HFFc6 (cell line): ENCODE measurements at regions not wholly inside any gene's neighbourhood (a gene's known extent, or its start where the extent isn't known, plus 50 kb on each side); places are given as distances from the start of the nearest gene placed in this dataset.

Experiments
- DNase-seq: peaks from one replicate; pipeline ENCODE4 v3.0.0-alpha.2; 2018
- H3K27ac Mint-ChIP-seq: 2 replicates; pipeline ENCODE4 v1.8.0; 2020; ENCODE audit warnings: mild to moderate bottlenecking, mixed read lengths
- H3K27me3 Mint-ChIP-seq: 2 replicates; pipeline ENCODE4 v1.8.0; 2021; ENCODE audit warnings: mild to moderate bottlenecking, moderate library complexity, mixed read lengths; ENCODE audit not compliant: insufficient read depth
- H3K36me3 Mint-ChIP-seq: 2 replicates; pipeline ENCODE4 v1.8.0; 2021; ENCODE audit warnings: low read depth, mixed read lengths
- H3K4me1 Mint-ChIP-seq: 2 replicates; pipeline ENCODE4 v1.8.0; 2020; ENCODE audit warnings: low read depth, mixed read lengths
- H3K4me3 Mint-ChIP-seq: 2 replicates; pipeline ENCODE4 v1.8.0; 2020; ENCODE audit warnings: mild to moderate bottlenecking, moderate library complexity, mixed read lengths
- H3K9me3 Mint-ChIP-seq: 2 replicates; pipeline ENCODE4 v1.8.0; 2020; ENCODE audit warnings: mild to moderate bottlenecking, mixed read lengths
- TF ChIP-seq, protein P1 (sequence below): fragments of 200-600 bp; sonication (generic); IDR thresholded peaks from 2 replicates; pipeline ENCODE4 v1.5.0; 2021; ENCODE audit warnings: antibody characterized with exemption, mild to moderate bottlenecking

- H3K4me1 Mint-ChIP-seq, result no peaks in the 10 kb centered on the region
- no peak overlapping the region for H3K27ac Mint-ChIP-seq
- peaks cover 30% of the 10 kb centered on the region for H3K9me3 Mint-ChIP-seq
- H3K27me3 Mint-ChIP-seq, result no peaks in the 10 kb centered on the region; the same call in 1 of the 2 replicates
- no peak overlapping the region for H3K4me3 Mint-ChIP-seq
- no peak for DNase-seq
- H3K36me3 Mint-ChIP-seq, result no peaks in the 10 kb centered on the region
- TF ChIP-seq, protein P1, sequence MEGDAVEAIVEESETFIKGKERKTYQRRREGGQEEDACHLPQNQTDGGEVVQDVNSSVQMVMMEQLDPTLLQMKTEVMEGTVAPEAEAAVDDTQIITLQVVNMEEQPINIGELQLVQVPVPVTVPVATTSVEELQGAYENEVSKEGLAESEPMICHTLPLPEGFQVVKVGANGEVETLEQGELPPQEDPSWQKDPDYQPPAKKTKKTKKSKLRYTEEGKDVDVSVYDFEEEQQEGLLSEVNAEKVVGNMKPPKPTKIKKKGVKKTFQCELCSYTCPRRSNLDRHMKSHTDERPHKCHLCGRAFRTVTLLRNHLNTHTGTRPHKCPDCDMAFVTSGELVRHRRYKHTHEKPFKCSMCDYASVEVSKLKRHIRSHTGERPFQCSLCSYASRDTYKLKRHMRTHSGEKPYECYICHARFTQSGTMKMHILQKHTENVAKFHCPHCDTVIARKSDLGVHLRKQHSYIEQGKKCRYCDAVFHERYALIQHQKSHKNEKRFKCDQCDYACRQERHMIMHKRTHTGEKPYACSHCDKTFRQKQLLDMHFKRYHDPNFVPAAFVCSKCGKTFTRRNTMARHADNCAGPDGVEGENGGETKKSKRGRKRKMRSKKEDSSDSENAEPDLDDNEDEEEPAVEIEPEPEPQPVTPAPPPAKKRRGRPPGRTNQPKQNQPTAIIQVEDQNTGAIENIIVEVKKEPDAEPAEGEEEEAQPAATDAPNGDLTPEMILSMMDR, result no peak
These were observed 404.8 kb downstream of the EPHA5 start for GRCh38 chr4:65265526-65265925.

GRCh38 chr4:65259296-65259695 is 411.0 kb downstream of the EPHA5 start:
- TF ChIP-seq, protein P1, result no peak
- no peaks in the 10 kb centered on the region for H3K4me1 Mint-ChIP-seq
- no peaks in the 10 kb centered on the region for H3K36me3 Mint-ChIP-seq
- no peak for DNase-seq
- no peak overlapping the region for H3K27ac Mint-ChIP-seq
- no peaks in the 10 kb centered on the region for H3K27me3 Mint-ChIP-seq
- peaks cover 10% of the 10 kb centered on the region for H3K9me3 Mint-ChIP-seq
- no peak overlapping the region for H3K4me3 Mint-ChIP-seq

DNA sequence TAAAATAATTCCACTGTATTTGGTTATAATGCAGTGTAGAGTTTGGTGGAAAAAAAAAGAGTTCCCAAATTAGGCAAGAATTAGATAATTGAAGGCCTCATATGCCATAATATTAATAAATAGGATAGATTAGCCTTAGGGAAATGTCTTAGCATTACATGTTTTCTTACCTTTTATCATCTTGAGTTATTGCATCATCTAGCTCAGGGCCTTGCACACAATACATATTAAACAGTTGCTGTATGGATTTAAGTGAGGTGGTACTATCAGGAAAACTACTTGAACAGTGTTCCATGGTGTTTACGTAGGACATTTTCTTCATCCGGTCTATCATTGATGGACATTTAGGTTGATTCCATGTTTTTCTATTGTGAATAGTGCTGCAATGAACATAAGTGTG is 419.4 kb downstream of the EPHA5 start:
- peaks cover 16% of the 10 kb centered on the region for H3K9me3 Mint-ChIP-seq
- 0 out of 2 replicates have a peak, but pooled peaks cover 4% of the 10 kb centered on the region for H3K36me3 Mint-ChIP-seq
- no peak overlapping the region for H3K27ac Mint-ChIP-seq
- TF ChIP-seq, protein P1, result no peak
- no peak overlapping the region for H3K4me3 Mint-ChIP-seq
- no peak for DNase-seq
- H3K4me1 Mint-ChIP-seq, result no peaks in the 10 kb centered on the region
- no peaks in the 10 kb centered on the region for H3K27me3 Mint-ChIP-seq

GRCh38 chr4:65249111-65249510 is 421.2 kb downstream of the EPHA5 start:
- Mint-ChIP-seq H3K27me3 (no peaks in the 10 kb centered on the region), H3K4me1 (no peaks in the 10 kb centered on the region), H3K4me3 (no peak overlapping the region), H3K27ac (no peak overlapping the region), H3K36me3 (0 out of 2 replicates have a peak, but pooled peaks cover 4% of the 10 kb centered on the region), H3K9me3 (peaks cover 25% of the 10 kb centered on the region)
- TF ChIP-seq, protein P1, result no peak
- DNase-seq, result no peak

GRCh38 chr4:65242156-65242846 is 428.0 kb downstream of the EPHA5 start:
- Mint-ChIP-seq H3K4me3 (no peak overlapping the region), H3K36me3 (no peaks in the 10 kb centered on the region), H3K27me3 (no peaks in the 10 kb centered on the region), H3K27ac (no peak overlapping the region), H3K9me3 (peaks cover 31% of the 10 kb centered on the region), H3K4me1 (no peaks in the 10 kb centered on the region)
- TF ChIP-seq, protein P1, result no peak
- no peak for DNase-seq
